Karpas-422 (cell line): ENCODE measurements at regions not wholly inside any gene's neighbourhood (a gene's known extent, or its start where the extent isn't known, plus 50 kb on each side); places are given as distances from the start of the nearest gene placed in this dataset.
A peak's percentile ranks its signal among the peaks of the same experiment; 100 is the strongest.

Source experiments
- DNase-seq: peaks from one replicate; pipeline ENCODE4 v3.0.0-alpha.2; 2015
- H2AFZ ChIP-seq: fragments of 200-600 bp; sonication (generic); 2 replicates; pipeline ENCODE4 v1.6.1; 2014; ENCODE audit warnings: antibody characterized with exemption, low read length, mixed read lengths
- H3K27ac ChIP-seq: fragments of 200-600 bp; sonication (generic); 2 replicates; pipeline ENCODE4 v1.5.1; 2014; ENCODE audit warnings: mild to moderate bottlenecking, low read length, moderate library complexity
- H3K27me3 ChIP-seq: fragments of 200-600 bp; sonication (generic); 2 replicates; pipeline ENCODE4 v1.6.1; 2014; ENCODE audit warnings: low read length, mixed read lengths
- H3K36me3 ChIP-seq: fragments of 200-600 bp; sonication (generic); 2 replicates; pipeline ENCODE4 v1.6.1; 2014; ENCODE audit warnings: low read length, mixed read lengths; ENCODE audit not compliant: insufficient read depth
- H3K4me1 ChIP-seq: fragments of 200-600 bp; sonication (generic); 2 replicates; pipeline ENCODE4 v1.6.1; 2014; ENCODE audit warnings: mild to moderate bottlenecking, low read length, mixed read lengths
- H3K4me2 ChIP-seq: fragments of 200-600 bp; sonication (generic); 2 replicates; pipeline ENCODE4 v1.6.1; 2014; ENCODE audit warnings: low read length, low read depth, mild to moderate bottlenecking; ENCODE audit not compliant: poor library complexity, severe bottlenecking
- H3K4me3 ChIP-seq: fragments of 200-600 bp; sonication (generic); 2 replicates; pipeline ENCODE4 v1.5.1; 2014; ENCODE audit warnings: mild to moderate bottlenecking, antibody characterized with exemption, low read length, mixed read lengths
- H3K79me2 ChIP-seq: fragments of 200-600 bp; sonication (generic); 2 replicates; pipeline ENCODE4 v1.6.1; 2014; ENCODE audit warnings: mild to moderate bottlenecking, low read length, mixed read lengths
- H3K9ac ChIP-seq: fragments of 200-600 bp; sonication (generic); 2 replicates; pipeline ENCODE4 v1.6.0; 2014; ENCODE audit warnings: low read length
- H3K9me2 ChIP-seq: fragments of 200-600 bp; sonication (generic), shearing (Covaris generic); replicated peaks from 2 replicates; pipeline ENCODE4 v1.6.0; 2014; ENCODE audit warnings: mild to moderate bottlenecking, low read length, moderate library complexity; ENCODE audit not compliant: insufficient read depth
- H3K9me3 ChIP-seq: fragments of 300-700, 200-600 bp; sonication (generic); 2 replicates; pipeline ENCODE4 v1.6.1; 2014; ENCODE audit warnings: low read length, mixed read lengths
- H4K20me1 ChIP-seq: fragments of 200-600 bp; sonication (generic); 2 replicates; pipeline ENCODE4 v1.6.1; 2014; ENCODE audit warnings: mild to moderate bottlenecking, antibody characterized with exemption, low read length, low read depth; ENCODE audit not compliant: insufficient read depth

GRCh38 chr5:25955337-25955736, 1083.0 kb downstream of the CDH9 start:
- Histone ChIP-seq H3K27me3 (no peaks in the 10 kb centered on the region), H3K4me2 (peak overlapping the region; percentile 61), H3K4me3 (peak overlapping the region; percentile 45), H2AFZ (0 out of 2 replicates have a peak overlapping the region, but pooled peaks have one; percentile 19), H3K4me1 (peaks cover 32% of the 10 kb centered on the region), H3K27ac (peak overlapping the region; percentile 92), H3K9me2 (no peaks in the 10 kb centered on the region), H3K36me3 (no peaks in the 10 kb centered on the region), H4K20me1 (no peaks in the 10 kb centered on the region), H3K9me3 (no peaks in the 10 kb centered on the region), H3K79me2 (no peaks in the 10 kb centered on the region), H3K9ac (0 out of 2 replicates have a peak overlapping the region, but pooled peaks have one; percentile 7)
- DNase-seq = peak; percentile 86

GRCh38 chr5:25950681-25951080, 1087.7 kb downstream of the CDH9 start:
- Histone ChIP-seq H3K4me2 (no peak overlapping the region), H2AFZ (peak overlapping the region; percentile 71; the same call in 1 of the 2 replicates), H3K27me3 (no peaks in the 10 kb centered on the region), H3K36me3 (no peaks in the 10 kb centered on the region), H3K4me3 (no peak overlapping the region), H3K27ac (no peak overlapping the region), H3K9ac (no peak overlapping the region), H4K20me1 (no peaks in the 10 kb centered on the region), H3K79me2 (no peaks in the 10 kb centered on the region), H3K4me1 (peaks cover 20% of the 10 kb centered on the region), H3K9me2 (no peaks in the 10 kb centered on the region), H3K9me3 (peaks cover 3% of the 10 kb centered on the region; the same call in 1 of the 2 replicates)
- DNase-seq = no peak

GRCh38 chr5:25948278-25948677, 1090.1 kb downstream of the CDH9 start:
- peaks cover 3% of the 10 kb centered on the region; the same call in 1 of the 2 replicates for H3K9me3 ChIP-seq
- H3K27ac ChIP-seq = no peak overlapping the region
- H3K4me1 ChIP-seq = peaks cover 2% of the 10 kb centered on the region; the same call in 1 of the 2 replicates
- H3K9me2 ChIP-seq = no peaks in the 10 kb centered on the region
- no peak for DNase-seq
- no peaks in the 10 kb centered on the region for H3K27me3 ChIP-seq
- H4K20me1 ChIP-seq = no peaks in the 10 kb centered on the region
- no peaks in the 10 kb centered on the region for H3K79me2 ChIP-seq
- H2AFZ ChIP-seq = no peak overlapping the region
- no peak overlapping the region for H3K4me3 ChIP-seq
- H3K4me2 ChIP-seq = no peak overlapping the region
- H3K9ac ChIP-seq = no peak overlapping the region
- H3K36me3 ChIP-seq = no peaks in the 10 kb centered on the region

- Histone ChIP-seq H3K4me3 (no peak overlapping the region), H3K27ac (no peak overlapping the region), H3K36me3 (no peaks in the 10 kb centered on the region), H2AFZ (peak overlapping the region; percentile 33; the same call in 1 of the 2 replicates), H3K9me3 (peaks cover under 1% of the 10 kb centered on the region; the same call in 1 of the 2 replicates), H3K9me2 (no peaks in the 10 kb centered on the region), H3K4me2 (no peak overlapping the region), H3K79me2 (no peaks in the 10 kb centered on the region), H4K20me1 (no peaks in the 10 kb centered on the region), H3K27me3 (no peaks in the 10 kb centered on the region), H3K4me1 (peaks cover 2% of the 10 kb centered on the region; the same call in 1 of the 2 replicates), H3K9ac (no peak overlapping the region)
- DNase-seq = no peak
Measured at GRCh38 chr5:25944786-25945185, 1093.6 kb downstream of the CDH9 start.

DNA sequence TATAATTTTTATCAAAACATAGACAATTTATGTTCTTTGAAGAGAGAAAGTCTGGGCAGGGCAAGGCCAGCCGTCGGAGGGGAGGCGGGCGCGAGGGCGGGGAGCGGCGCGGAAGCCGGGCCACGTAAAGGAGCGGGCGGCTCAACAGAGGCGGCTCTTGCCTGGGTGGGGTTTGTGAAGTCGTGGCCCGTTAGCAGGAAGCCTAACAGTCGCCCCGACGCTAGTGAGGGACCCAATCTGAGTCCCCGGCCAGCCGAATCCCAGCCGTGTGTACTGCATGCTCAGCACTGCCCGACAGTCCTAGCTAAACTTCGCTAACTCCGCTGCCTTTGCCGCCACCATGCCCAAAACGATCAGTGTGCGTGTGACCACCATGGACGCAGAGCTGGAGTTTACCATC, 1129.2 kb downstream of the CDH9 start:
- no peaks in the 10 kb centered on the region for H3K79me2 ChIP-seq
- H3K4me1 ChIP-seq = 0 out of 2 replicates have a peak, but pooled peaks cover 3% of the 10 kb centered on the region
- DNase-seq = no peak
- no peaks in the 10 kb centered on the region for H3K9me3 ChIP-seq
- H3K9me2 ChIP-seq = no peaks in the 10 kb centered on the region
- no peak overlapping the region for H3K4me2 ChIP-seq
- H4K20me1 ChIP-seq = no peaks in the 10 kb centered on the region
- no peaks in the 10 kb centered on the region; the same call in 1 of the 2 replicates for H3K36me3 ChIP-seq
- H3K27me3 ChIP-seq = no peaks in the 10 kb centered on the region
- no peak overlapping the region for H3K9ac ChIP-seq
- H3K27ac ChIP-seq = no peak overlapping the region
- no peak overlapping the region for H3K4me3 ChIP-seq
- no peak overlapping the region for H2AFZ ChIP-seq

- H3K79me2 ChIP-seq = no peaks in the 10 kb centered on the region
- H3K27me3 ChIP-seq = no peaks in the 10 kb centered on the region
- no peak overlapping the region for H3K27ac ChIP-seq
- no peak overlapping the region for H3K4me3 ChIP-seq
- no peak overlapping the region for H2AFZ ChIP-seq
- no peak overlapping the region for H3K9ac ChIP-seq
- no peaks in the 10 kb centered on the region for H3K9me2 ChIP-seq
- H3K36me3 ChIP-seq = no peaks in the 10 kb centered on the region; the same call in 1 of the 2 replicates
- no peak overlapping the region for H3K4me2 ChIP-seq
- H3K4me1 ChIP-seq = 0 out of 2 replicates have a peak, but pooled peaks cover 3% of the 10 kb centered on the region
- no peak for DNase-seq
- H3K9me3 ChIP-seq = no peaks in the 10 kb centered on the region
- no peaks in the 10 kb centered on the region for H4K20me1 ChIP-seq
Measured at GRCh38 chr5:25905646-25906045, 1132.7 kb downstream of the CDH9 start.

- Histone ChIP-seq H3K27me3 (no peaks in the 10 kb centered on the region), H2AFZ (no peak overlapping the region), H3K79me2 (no peaks in the 10 kb centered on the region), H3K9ac (no peak overlapping the region), H3K9me3 (no peaks in the 10 kb centered on the region), H3K36me3 (no peaks in the 10 kb centered on the region), H3K4me2 (no peak overlapping the region), H3K4me3 (no peak overlapping the region), H4K20me1 (no peaks in the 10 kb centered on the region), H3K27ac (no peak overlapping the region), H3K9me2 (no peaks in the 10 kb centered on the region), H3K4me1 (no peaks in the 10 kb centered on the region)
- no peak for DNase-seq
Measured at GRCh38 chr5:25892211-25892610, 1146.2 kb downstream of the CDH9 start.

DNA sequence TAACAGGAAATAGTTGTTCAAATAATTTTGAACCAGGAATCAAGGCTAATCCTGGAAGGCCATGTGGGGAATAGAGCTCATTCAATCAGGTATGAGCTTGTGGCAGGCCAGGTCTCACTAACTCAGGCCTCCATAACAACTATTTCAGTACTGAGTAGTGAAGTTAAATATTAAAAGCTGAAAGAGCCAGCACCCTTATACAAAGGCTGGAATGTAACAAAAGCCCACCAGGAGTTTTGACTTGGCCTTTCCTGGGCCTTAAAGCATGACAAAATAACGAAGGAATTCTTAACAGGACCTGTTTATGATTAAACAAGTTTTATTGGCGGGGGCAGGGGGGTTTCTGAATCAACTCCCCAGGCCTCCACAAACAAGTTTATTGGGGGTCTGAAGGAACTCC, 1146.7 kb downstream of the CDH9 start:
- Histone ChIP-seq H3K9me2 (no peaks in the 10 kb centered on the region), H4K20me1 (no peaks in the 10 kb centered on the region), H2AFZ (no peak overlapping the region), H3K36me3 (no peaks in the 10 kb centered on the region), H3K27me3 (no peaks in the 10 kb centered on the region), H3K4me1 (no peaks in the 10 kb centered on the region), H3K4me3 (no peak overlapping the region), H3K79me2 (no peaks in the 10 kb centered on the region), H3K27ac (no peak overlapping the region), H3K4me2 (no peak overlapping the region), H3K9me3 (no peaks in the 10 kb centered on the region), H3K9ac (no peak overlapping the region)
- no peak for DNase-seq
